22Rv1 (cell line): ENCODE measurements at regions not wholly inside any gene's neighbourhood (a gene's known extent, or its start where the extent isn't known, plus 50 kb on each side); places are given as distances from the start of the nearest gene placed in this dataset.

ENCODE experiments used
- H3K27ac ChIP-seq: fragments of 450-650 bp; 2 replicates; pipeline ENCODE4 v1.5.1; 2017
- CTCF ChIP-seq: fragments of 450-650 bp; IDR thresholded peaks from 2 replicates; pipeline ENCODE4 v1.5.1; 2017; ENCODE audit warnings: mild to moderate bottlenecking
- ZFX ChIP-seq: fragments of 450-650 bp; IDR thresholded peaks from 2 replicates; pipeline ENCODE4 v1.6.1; 2017; ENCODE audit warnings: antibody characterized with exemption, borderline replicate concordance

GRCh38 chr16:62216837-62217236 is 180.6 kb upstream of the CDH8 start:
- TF ChIP-seq ZFX (no peak), CTCF (no peak)
- no peak overlapping the region for H3K27ac ChIP-seq

- no peak overlapping the region for H3K27ac ChIP-seq
- peak; percentile 35; the same call in 1 of the 2 replicates for TF ChIP-seq CTCF
- no peak for TF ChIP-seq ZFX
These were observed 177.5 kb upstream of the CDH8 start for GRCh38 chr16:62213763-62214162.

- TF ChIP-seq CTCF (no peak), ZFX (no peak)
These were observed 172.7 kb upstream of the CDH8 start for GRCh38 chr16:62208934-62209333.

GRCh38 chr16:62205459-62205858 is 169.2 kb upstream of the CDH8 start:
- H3K27ac ChIP-seq, result no peak overlapping the region
- TF ChIP-seq ZFX, result no peak
- 0 out of 2 replicates have a peak, but pooled peaks have one; percentile 1 for TF ChIP-seq CTCF

More at GRCh38 chr16:62208934-62209333, 172.7 kb upstream of the CDH8 start:
- H3K27ac ChIP-seq, result no peak overlapping the region

GRCh38 chr16:62201911-62202310 is 165.7 kb upstream of the CDH8 start:
- TF ChIP-seq CTCF (no peak), ZFX (no peak)
- H3K27ac ChIP-seq, result no peak overlapping the region

GRCh38 chr16:62194828-62195227 is 158.6 kb upstream of the CDH8 start:
- TF ChIP-seq CTCF (peak; percentile 48), ZFX (no peak)

GRCh38 chr16:62190426-62190825 is 154.2 kb upstream of the CDH8 start:
- peak; percentile 57 for TF ChIP-seq CTCF
- TF ChIP-seq ZFX, result no peak
- H3K27ac ChIP-seq, result no peak overlapping the region

More at GRCh38 chr16:62194828-62195227, 158.6 kb upstream of the CDH8 start:
- H3K27ac ChIP-seq, result no peak overlapping the region
